ENCODE measurements at regions not wholly inside any gene's neighbourhood (a gene's known extent, or its start where the extent isn't known, plus 50 kb on each side); places are given as distances from the start of the nearest gene placed in this dataset.

GRCh38 chr7:46542076-46542475, 621.0 kb upstream of the IGFBP3 start:
- no peak for TF ChIP-seq POLR2AphosphoS5 (IDR thresholded peaks at IDR 0.05; ENCODE audit: low read depth, low read length)
- no peak for TF ChIP-seq TAF1 (IDR thresholded peaks at IDR 0.05; ENCODE audit: borderline replicate concordance, insufficient read depth, low read length)
- no peak for TF ChIP-seq REST (IDR thresholded peaks at IDR 0.05; ENCODE audit: insufficient read depth in 1 of 2, low read depth in 2 of 2, low read length in 2 of 2)
- TF ChIP-seq SIN3A (IDR thresholded peaks at IDR 0.05; ENCODE audit: borderline replicate concordance, insufficient read depth, low read length) = no peak
